ENCODE measurements at regions not wholly inside any gene's neighbourhood (a gene's known extent, or its start where the extent isn't known, plus 50 kb on each side); places are given as distances from the start of the nearest gene placed in this dataset.

DNA sequence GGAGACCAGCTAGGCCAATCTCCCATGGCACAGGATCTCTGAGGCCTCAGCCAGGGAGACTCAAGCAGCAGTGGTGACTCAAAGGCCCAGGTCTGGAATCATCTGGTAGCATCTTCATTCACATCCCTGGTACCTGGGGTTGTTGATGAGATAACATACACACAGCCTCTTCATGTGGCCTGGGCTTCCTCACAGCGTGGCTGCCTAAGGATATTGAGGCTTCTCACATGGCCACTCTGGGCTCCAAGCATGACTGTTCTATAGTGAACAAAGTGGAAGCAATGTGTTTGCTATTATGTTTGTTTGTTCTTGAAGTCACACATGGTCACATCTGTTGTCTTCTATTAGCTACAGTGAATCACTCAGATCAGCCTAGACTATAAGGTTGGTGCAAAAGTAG is 584.1 kb downstream of the VRK1 start:
- Mint-ChIP-seq H3K27me3 (ENCODE audit: low read depth) (peaks cover 49% of the 10 kb centered on the region), H3K27ac (no peak overlapping the region), H3K4me3 (no peak overlapping the region), H3K4me1 (peaks cover 61% of the 10 kb centered on the region), H3K9me3 (no peaks in the 10 kb centered on the region), H3K36me3 (no peaks in the 10 kb centered on the region)
- CTCF ChIA-PET: no interaction called here
- no peak for ATAC-seq
- POLR2A ChIA-PET: no interaction called here
- DNase-seq (ENCODE audit: low spot score): no peak
- TF ChIP-seq JAZF1 (CRISPR knock-in tag; IDR thresholded peaks at IDR 0.05): no peak
- TF ChIP-seq TP53 (CRISPR knock-in tag; IDR thresholded peaks at IDR 0.05): no peak
- no peak for TF ChIP-seq ARID4B (CRISPR knock-in tag; IDR thresholded peaks at IDR 0.05; ENCODE audit: borderline replicate concordance)
- TF ChIP-seq EMX1 (CRISPR knock-in tag; IDR thresholded peaks at IDR 0.05): no peak
- no peak for TF ChIP-seq FOXP4 (CRISPR knock-in tag; IDR thresholded peaks at IDR 0.05)
- TF ChIP-seq CREM (CRISPR knock-in tag; IDR thresholded peaks at IDR 0.05): no peak
- no peak for TF ChIP-seq ATF6 (CRISPR knock-in tag; IDR thresholded peaks at IDR 0.05)
- TF ChIP-seq, protein P1, sequence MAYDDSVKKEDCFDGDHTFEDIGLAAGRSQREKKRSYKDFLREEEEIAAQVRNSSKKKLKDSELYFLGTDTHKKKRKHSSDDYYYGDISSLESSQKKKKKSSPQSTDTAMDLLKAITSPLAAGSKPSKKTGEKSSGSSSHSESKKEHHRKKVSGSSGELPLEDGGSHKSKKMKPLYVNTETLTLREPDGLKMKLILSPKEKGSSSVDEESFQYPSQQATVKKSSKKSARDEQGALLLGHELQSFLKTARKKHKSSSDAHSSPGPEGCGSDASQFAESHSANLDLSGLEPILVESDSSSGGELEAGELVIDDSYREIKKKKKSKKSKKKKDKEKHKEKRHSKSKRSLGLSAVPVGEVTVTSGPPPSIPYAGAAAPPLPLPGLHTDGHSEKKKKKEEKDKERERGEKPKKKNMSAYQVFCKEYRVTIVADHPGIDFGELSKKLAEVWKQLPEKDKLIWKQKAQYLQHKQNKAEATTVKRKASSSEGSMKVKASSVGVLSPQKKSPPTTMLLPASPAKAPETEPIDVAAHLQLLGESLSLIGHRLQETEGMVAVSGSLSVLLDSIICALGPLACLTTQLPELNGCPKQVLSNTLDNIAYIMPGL (CRISPR knock-in tag; IDR thresholded peaks at IDR 0.05): no peak
- TF ChIP-seq, protein P2, sequence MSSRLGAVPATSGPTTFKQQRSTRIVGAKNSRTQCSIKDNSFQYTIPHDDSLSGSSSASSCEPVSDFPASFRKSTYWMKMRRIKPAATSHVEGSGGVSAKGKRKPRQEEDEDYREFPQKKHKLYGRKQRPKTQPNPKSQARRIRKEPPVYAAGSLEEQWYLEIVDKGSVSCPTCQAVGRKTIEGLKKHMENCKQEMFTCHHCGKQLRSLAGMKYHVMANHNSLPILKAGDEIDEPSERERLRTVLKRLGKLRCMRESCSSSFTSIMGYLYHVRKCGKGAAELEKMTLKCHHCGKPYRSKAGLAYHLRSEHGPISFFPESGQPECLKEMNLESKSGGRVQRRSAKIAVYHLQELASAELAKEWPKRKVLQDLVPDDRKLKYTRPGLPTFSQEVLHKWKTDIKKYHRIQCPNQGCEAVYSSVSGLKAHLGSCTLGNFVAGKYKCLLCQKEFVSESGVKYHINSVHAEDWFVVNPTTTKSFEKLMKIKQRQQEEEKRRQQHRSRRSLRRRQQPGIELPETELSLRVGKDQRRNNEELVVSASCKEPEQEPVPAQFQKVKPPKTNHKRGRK (CRISPR knock-in tag; IDR thresholded peaks at IDR 0.05; ENCODE audit: borderline replicate concordance): no peak
- TF ChIP-seq, protein P3, sequence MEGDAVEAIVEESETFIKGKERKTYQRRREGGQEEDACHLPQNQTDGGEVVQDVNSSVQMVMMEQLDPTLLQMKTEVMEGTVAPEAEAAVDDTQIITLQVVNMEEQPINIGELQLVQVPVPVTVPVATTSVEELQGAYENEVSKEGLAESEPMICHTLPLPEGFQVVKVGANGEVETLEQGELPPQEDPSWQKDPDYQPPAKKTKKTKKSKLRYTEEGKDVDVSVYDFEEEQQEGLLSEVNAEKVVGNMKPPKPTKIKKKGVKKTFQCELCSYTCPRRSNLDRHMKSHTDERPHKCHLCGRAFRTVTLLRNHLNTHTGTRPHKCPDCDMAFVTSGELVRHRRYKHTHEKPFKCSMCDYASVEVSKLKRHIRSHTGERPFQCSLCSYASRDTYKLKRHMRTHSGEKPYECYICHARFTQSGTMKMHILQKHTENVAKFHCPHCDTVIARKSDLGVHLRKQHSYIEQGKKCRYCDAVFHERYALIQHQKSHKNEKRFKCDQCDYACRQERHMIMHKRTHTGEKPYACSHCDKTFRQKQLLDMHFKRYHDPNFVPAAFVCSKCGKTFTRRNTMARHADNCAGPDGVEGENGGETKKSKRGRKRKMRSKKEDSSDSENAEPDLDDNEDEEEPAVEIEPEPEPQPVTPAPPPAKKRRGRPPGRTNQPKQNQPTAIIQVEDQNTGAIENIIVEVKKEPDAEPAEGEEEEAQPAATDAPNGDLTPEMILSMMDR (IDR thresholded peaks at IDR 0.05): no peak
- no peak for TF ChIP-seq PREB (CRISPR knock-in tag; IDR thresholded peaks at IDR 0.05; ENCODE audit: borderline replicate concordance)
- no peak for TF ChIP-seq NR2C2 (CRISPR knock-in tag; IDR thresholded peaks at IDR 0.05)
- TF ChIP-seq GABPB1 (CRISPR knock-in tag; IDR thresholded peaks at IDR 0.05): no peak
- no peak for TF ChIP-seq FOXJ3 (CRISPR knock-in tag; IDR thresholded peaks at IDR 0.05; ENCODE audit: borderline replicate concordance)
- no peak for TF ChIP-seq ZNF416 (CRISPR knock-in tag; IDR thresholded peaks at IDR 0.05)
- TF ChIP-seq SP1 (CRISPR knock-in tag; conservative IDR thresholded peaks at IDR 0.05): no peak

All from WTC11 (cell line).